Vagina (tissue), 2 donors: ENCODE measurements at regions not wholly inside any gene's neighbourhood (a gene's known extent, or its start where the extent isn't known, plus 50 kb on each side); places are given as distances from the start of the nearest gene placed in this dataset.

Source experiments
- DNase-seq, 2 donors: peaks; one replicate each; pipeline ENCODE4 v3.0.0-alpha.2; 2017; ENCODE audit errors: extremely low spot score in 2 of 2
- H3K27ac ChIP-seq: fragments of 200-600 bp; sonication (generic); one replicate; pipeline ENCODE4 v1.5.1; 2019
- H3K27me3 ChIP-seq: fragments of 200-600 bp; sonication (generic); one replicate; pipeline ENCODE4 v1.5.1; 2019
- H3K36me3 ChIP-seq, 2 donors: fragments of 200-600 bp; sonication (generic); one replicate each; pipeline ENCODE4 v1.5.1; 2017 to 2019
- H3K4me1 ChIP-seq: fragments of 200-600 bp; sonication (generic); one replicate; pipeline ENCODE4 v1.5.1; 2019
- H3K4me3 ChIP-seq, 2 donors: fragments of 200-600 bp; sonication (generic); 1 replicate in 1 of 2; 2 replicates in 1 of 2; pipeline ENCODE4 v1.5.1; 2016 to 2019
- H3K9me3 ChIP-seq: fragments of 200-600 bp; sonication (generic); one replicate; pipeline ENCODE4 v1.5.1; 2019
- CTCF ChIP-seq, 3 experiments: fragments of 450-650 bp in 2 of 3; fragments of 200-600 bp in 1 of 3; sonication (generic) in 1 of 3; IDR thresholded peaks; one replicate each; pipeline ENCODE4 v1.5.1; 2017 to 2019; ENCODE audit warnings: antibody characterized with exemption in 3 of 3, mild to moderate bottlenecking in 2 of 3, moderate library complexity in 2 of 3
- POLR2A ChIP-seq, 2 donors: fragments of 450-650 bp; IDR thresholded peaks; one replicate each; pipeline ENCODE4 v1.6.1; 2017; ENCODE audit warnings: antibody characterized with exemption in 2 of 2, mild to moderate bottlenecking in 2 of 2, moderate library complexity in 2 of 2
- POLR2AphosphoS5 ChIP-seq, 2 donors: sonication (generic); formaldehyde crosslinking; IDR thresholded peaks; one replicate each; pipeline ENCODE4 v1.9.0; 2017; ENCODE audit warnings: antibody characterized with exemption in 2 of 2, mild to moderate bottlenecking in 2 of 2, low read depth in 1 of 2; ENCODE audit not compliant: insufficient read depth in 1 of 2
- intact Hi-C: fragments of 100-400 bp; cut with DNase I; formaldehyde crosslinking; loops from one replicate; pipeline ENCODE4 v1.15.1; 2023

GRCh38 chr21:39124681-39125251 lies 58.5 kb downstream of the PSMG1 start:
- TF ChIP-seq CTCF (IDR thresholded peaks at IDR 0.05) = no peak
- TF ChIP-seq POLR2AphosphoS5 (IDR thresholded peaks at IDR 0.05; ENCODE audit: insufficient read depth in 1 of 2, low read depth in 1 of 2) = peak in 1 of 2 donors; percentile 16
- Histone ChIP-seq H3K27ac (peak overlapping the region; percentile 66), H3K27me3 (no peaks in the 10 kb centered on the region), H3K9me3 (no peaks in the 10 kb centered on the region), H3K4me1 (peaks cover 7% of the 10 kb centered on the region), H3K36me3 (no peaks in the 10 kb centered on the region), H3K4me3 (no peak overlapping the region)
- intact Hi-C loops = loop anchor here (5.0 kb wide), 1 partner anchor 392 kb away; no protein-coding TSS in a partner anchor
- peak in 1 of 2 donors; percentile 34 for DNase-seq

DNA sequence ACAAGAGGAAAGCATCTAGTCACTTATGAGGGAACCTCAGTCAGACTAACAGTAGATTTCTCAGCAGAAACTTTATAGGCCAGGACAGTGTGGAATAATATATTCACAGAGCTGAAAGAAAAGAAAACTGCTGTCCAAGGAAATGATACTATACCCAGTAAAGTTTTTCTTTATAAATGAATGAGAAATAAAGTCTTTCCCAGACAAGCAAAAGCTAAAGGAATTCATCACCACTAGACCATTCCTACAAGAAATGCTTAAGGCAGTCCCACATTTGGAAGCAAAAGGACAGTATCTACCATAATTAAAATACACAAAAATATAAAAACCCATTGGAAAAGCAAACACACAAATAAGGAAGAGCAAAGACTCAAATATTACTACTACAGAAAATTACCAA lies 59.9 kb downstream of the PSMG1 start:
- Histone ChIP-seq H3K4me1 (peaks cover 7% of the 10 kb centered on the region), H3K36me3 (no peaks in the 10 kb centered on the region), H3K27ac (no peak overlapping the region), H3K27me3 (no peaks in the 10 kb centered on the region), H3K4me3 (no peak overlapping the region), H3K9me3 (no peaks in the 10 kb centered on the region)
- intact Hi-C loops = no loop called here
- no peak for TF ChIP-seq CTCF (IDR thresholded peaks at IDR 0.05)
- DNase-seq = no peak

- intact Hi-C loops = no loop called here
These were observed 61.5 kb downstream of the PSMG1 start for GRCh38 chr21:39121600-39122355.

GRCh38 chr21:39120876-39121599 lies 62.2 kb downstream of the PSMG1 start:
- intact Hi-C loops = no loop called here
- H3K4me1 ChIP-seq = peaks cover 7% of the 10 kb centered on the region
- no peaks in the 10 kb centered on the region for H3K36me3 ChIP-seq
- H3K4me3 ChIP-seq = no peak overlapping the region
- no peak for TF ChIP-seq CTCF (IDR thresholded peaks at IDR 0.05)
- no peak for TF ChIP-seq POLR2AphosphoS5 (IDR thresholded peaks at IDR 0.05; ENCODE audit: insufficient read depth in 1 of 2, low read depth in 1 of 2)
- no peak for TF ChIP-seq POLR2A (IDR thresholded peaks at IDR 0.05)
- no peaks in the 10 kb centered on the region for H3K9me3 ChIP-seq
- peak; percentile 77 to 85 for DNase-seq
- no peaks in the 10 kb centered on the region for H3K27me3 ChIP-seq
- H3K27ac ChIP-seq = no peak overlapping the region

More at GRCh38 chr21:39121600-39122355, 61.5 kb downstream of the PSMG1 start:
- Histone ChIP-seq H3K4me3 (no peak overlapping the region), H3K27me3 (no peaks in the 10 kb centered on the region), H3K4me1 (peaks cover 7% of the 10 kb centered on the region), H3K27ac (no peak overlapping the region), H3K36me3 (no peaks in the 10 kb centered on the region), H3K9me3 (no peaks in the 10 kb centered on the region)
- TF ChIP-seq POLR2A (IDR thresholded peaks at IDR 0.05) (no peak), POLR2AphosphoS5 (IDR thresholded peaks at IDR 0.05; ENCODE audit: insufficient read depth in 1 of 2, low read depth in 1 of 2) (no peak), CTCF (IDR thresholded peaks at IDR 0.05) (no peak)
- peak; percentile 82 to 91 for DNase-seq
